HG03097 (cell line): ENCODE measurements at regions not wholly inside any gene's neighbourhood (a gene's known extent, or its start where the extent isn't known, plus 50 kb on each side); places are given as distances from the start of the nearest gene placed in this dataset.

Experiments
- ATAC-seq: cut with Tn5 transposase; IDR thresholded peaks from one replicate; pipeline ENCODE4 v1.9.1; 2021; ENCODE audit not compliant: unreplicated experiment, low FRiP score

DNA sequence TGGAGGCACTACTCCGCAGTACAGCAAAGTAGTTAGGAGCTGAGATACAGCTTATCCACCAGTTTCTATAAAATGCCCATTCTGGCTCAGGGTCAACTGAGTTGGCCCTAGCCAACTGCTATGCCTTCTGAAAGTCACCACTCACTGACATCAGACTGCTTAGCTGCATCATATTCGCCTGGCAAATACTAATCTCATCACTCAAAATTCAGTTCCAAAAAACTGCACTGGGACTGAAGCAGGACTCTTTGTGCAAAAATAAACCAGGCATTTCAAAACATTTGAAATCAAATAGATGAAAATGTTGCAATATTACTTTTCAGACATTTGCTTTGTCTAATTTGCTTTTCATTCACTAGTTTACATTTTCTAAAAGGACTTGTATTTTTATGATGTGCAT is 230.0 kb downstream of the ALDH8A1 start:
- ATAC-seq: no peak

DNA sequence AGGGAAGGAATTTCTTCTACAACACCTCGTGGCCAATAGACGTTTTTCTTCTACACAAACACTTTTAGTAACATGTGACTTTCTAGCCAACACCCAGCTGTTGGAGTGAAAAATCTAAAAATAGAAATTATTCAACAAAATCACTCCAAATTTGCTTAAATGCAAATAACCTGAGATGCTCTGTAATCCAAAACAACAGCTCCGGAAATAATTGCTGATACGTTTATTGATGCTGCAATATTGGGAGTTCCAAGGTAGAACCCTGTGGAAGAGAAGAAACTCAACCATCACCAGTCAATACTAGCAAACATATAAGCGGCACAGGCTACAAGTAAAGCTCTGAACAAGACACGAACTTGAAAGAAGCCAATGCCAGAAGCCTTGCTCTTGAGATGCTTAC is 230.6 kb downstream of the ALDH8A1 start:
- no peak for ATAC-seq

GRCh38 chr6:134714679-134715078 is 235.2 kb downstream of the ALDH8A1 start:
- ATAC-seq: no peak

GRCh38 chr6:134714113-134714512 is 235.8 kb downstream of the ALDH8A1 start:
- no peak for ATAC-seq

- no peak for ATAC-seq
Observed at GRCh38 chr6:134712311-134712710, 237.6 kb downstream of the ALDH8A1 start.

GRCh38 chr6:134708079-134708478 is 241.8 kb downstream of the ALDH8A1 start:
- no peak for ATAC-seq

DNA sequence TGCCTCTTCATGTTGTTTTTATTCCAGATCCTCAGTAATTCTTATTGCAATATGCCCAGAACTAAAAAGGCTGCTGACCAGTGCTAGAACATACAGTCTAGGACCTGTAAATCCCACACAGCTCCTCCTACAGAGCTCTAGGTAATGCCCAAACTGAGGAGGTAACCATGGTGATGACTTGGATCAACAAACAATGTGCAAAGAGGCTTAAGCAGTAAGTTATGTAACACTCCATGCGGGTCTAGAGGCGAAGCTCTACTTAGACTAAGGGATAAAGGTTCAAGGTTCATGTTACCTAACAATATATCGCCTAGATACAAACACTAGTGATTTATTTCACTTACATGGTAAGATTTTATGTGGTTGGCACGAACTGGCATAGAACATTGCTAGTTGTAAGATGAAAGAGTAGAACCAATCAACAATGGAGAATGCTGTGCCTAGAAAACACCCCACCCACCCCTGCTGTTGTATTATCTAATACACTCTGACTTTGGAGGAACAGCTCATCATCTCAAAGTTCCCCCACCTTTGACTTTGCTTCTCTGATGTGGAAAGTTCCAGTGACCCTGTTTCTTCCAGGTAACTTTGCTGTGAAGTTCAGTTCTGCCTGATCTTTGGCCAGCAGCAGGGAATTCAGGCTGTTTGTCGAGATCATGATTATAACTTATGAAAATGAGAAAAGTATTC is 242.4 kb downstream of the ALDH8A1 start:
- ATAC-seq: no peak

DNA sequence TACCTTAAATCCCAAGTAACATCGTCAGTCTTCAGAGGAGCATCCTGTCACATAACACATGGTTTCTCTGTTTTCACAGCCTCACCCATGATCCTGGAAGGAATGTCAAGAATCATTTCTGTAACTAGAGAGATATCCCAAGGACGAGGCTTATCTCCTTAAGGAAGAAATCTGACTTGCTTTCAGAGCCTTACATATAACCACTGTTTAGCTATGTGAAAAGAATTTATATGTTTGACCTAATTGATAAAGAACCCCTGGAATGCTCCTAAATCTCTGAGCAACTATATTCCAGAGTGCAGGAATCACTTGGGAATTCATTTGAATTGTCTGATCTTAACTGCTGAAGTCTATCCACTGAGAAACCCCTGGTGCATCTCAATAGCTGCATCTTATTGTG is 243.1 kb downstream of the ALDH8A1 start:
- no peak for ATAC-seq

- ATAC-seq: no peak
Observed at GRCh38 chr6:134706153-134706552, 243.7 kb downstream of the ALDH8A1 start.

DNA sequence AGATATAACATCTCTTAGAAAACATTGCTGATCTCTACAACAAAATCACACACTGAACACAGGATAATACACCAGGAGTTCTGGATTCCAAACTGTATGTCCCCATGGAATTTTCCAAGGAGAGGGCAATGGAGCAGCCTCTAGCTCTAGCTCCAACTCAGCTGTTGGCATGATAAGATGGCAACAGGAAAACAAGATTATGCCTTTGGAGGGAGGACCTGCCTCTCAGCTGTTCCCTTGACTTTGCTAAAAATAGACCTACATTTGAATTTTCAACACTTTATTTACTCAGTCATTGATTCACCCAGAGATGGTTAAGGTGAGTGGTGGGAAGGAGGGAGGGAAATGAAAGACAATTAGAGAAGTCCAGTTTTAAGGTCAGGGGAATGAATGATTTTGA is 246.7 kb downstream of the ALDH8A1 start:
- ATAC-seq: no peak

DNA sequence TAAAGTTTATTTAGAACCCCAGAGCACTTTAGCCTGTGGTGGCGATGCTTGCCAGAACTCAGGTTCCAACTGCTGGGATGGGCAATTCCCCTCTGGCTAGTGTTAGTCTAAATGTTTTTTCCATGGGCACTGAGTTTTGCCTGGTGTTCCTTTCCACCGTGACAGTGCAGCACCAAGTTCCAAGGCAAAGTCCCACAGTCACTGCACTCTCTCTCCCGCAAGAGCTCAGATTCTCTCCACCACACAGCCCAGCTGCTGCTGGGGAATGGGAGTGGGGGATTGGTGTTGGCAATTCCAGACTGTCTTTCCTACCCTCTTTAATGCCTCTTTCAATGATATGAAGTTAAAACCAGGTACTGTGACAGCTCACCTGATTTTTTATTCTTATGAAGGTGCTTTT is 247.6 kb downstream of the ALDH8A1 start:
- no peak for ATAC-seq

DNA sequence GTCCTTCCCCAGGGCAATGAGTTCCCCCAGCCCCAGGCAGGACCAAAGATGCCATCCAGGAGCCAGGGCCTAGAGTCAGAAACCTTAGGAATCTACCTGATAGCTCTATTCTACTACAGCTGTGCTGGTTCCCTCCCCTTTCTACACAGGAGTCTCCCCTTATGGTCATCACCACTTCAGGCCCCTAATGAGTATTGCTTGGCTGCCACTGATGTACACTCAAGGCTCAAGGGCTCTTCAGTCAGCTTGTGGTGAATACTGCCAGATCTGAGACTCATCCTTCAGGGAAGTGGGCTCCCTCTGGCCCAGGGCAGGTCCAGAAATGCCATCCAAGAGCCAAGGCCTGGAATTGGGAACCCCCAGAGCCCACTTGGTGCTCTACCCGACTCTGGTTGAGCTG is 248.6 kb downstream of the ALDH8A1 start:
- no peak for ATAC-seq

DNA sequence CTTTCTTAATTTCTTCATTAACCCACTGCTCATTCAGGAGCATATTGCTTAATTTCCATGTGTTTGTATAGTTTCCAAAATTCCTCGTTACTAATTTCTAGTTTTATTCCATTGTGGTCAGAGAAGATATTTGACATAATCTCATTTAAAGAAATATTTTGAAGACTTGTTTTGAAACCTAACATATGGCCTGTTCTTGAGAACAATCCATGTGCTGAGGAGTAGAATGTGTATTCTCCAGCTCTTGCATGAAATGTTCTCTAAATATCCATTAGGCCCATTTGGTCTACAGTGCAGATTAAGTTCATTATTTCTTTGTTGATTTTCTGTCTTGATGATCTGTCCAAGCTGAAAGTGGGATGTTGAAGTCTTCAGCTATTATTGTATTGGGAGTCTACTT is 251.7 kb downstream of the ALDH8A1 start:
- ATAC-seq: no peak

GRCh38 chr6:134692008-134692407 is 257.9 kb downstream of the ALDH8A1 start:
- no peak for ATAC-seq

DNA sequence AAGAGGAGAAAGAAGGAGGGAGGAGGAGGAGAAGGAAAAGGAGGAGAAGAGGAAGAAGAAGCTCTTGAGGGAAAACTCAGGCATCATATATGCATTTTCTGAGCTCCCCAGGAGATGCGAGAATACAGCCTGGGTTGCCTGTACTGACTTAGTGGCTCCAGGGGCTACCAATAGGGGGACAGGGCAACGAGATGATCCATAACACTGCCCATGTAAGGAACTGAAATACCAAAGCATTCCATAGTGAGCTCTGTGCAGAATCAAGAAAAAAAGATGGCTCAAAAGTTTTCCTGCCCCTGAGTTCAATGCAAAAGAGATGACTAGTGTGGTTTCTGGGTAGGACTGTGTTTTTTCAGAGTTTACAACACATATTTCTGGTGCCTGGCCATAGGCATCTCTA is 258.7 kb downstream of the ALDH8A1 start:
- ATAC-seq: no peak

GRCh38 chr6:134690048-134690447 is 259.9 kb downstream of the ALDH8A1 start:
- ATAC-seq: no peak

DNA sequence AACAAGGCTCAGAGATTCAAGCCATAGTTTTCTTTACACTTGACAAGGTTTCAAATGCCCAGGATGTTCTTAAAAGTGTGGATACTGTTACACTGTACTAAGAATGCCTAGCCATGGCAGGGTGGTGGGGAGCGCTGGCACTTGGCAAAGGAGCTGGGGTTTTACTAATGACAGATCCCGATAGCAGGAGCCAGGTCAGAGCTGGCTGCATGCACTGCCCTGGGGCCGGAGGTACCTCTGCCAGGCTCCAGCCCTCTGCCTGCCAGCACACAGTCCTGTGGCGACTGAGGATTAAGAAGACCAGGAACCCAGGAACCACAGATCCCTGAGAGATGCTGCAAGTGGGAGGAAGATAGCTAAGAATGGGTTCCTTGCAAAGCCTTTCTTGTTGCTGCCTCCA is 260.3 kb downstream of the ALDH8A1 start:
- no peak for ATAC-seq

- ATAC-seq: no peak
Observed at GRCh38 chr6:134689177-134689576, 260.7 kb downstream of the ALDH8A1 start.

DNA sequence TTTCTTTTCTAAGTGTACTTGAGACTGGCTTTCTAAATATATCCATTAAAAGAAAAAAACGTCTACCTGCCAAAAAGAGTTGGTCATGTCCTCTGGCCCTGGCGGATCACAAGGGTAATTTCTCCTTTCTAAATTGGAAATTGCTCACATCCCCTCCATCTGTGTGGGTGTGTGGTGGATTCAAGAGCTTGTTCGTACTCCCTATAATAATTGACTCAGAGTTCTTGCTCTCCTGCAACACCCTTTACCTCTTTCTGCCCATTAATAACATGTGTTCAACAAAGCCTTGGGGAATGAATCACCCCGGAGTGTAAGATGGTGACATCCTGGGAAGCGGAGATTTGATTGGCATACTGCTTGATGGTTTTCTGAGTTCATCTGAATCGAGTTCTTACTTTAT is 263.8 kb downstream of the ALDH8A1 start:
- ATAC-seq: no peak

GRCh38 chr6:134684423-134684795 is 265.5 kb downstream of the ALDH8A1 start:
- no peak for ATAC-seq

GRCh38 chr6:134683783-134684422 is 266.0 kb downstream of the ALDH8A1 start:
- ATAC-seq: no peak

DNA sequence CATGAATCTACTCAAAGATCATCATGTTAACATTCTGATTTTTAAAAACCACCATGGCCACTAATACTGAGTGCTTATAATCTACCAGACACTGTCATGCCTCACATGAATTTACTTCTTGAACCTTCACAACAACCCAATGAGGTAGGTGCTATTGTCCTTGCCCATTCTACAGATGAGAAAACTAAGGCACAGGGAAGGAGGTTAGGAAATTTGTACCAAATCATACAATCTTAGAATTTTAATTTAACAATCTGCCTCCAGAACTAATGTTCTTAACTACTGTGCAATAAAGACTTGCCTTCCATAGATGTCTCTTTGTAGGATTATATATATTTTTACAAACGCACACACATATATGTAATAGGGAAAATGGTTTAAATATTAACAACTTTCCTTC is 269.5 kb downstream of the ALDH8A1 start:
- ATAC-seq: no peak

DNA sequence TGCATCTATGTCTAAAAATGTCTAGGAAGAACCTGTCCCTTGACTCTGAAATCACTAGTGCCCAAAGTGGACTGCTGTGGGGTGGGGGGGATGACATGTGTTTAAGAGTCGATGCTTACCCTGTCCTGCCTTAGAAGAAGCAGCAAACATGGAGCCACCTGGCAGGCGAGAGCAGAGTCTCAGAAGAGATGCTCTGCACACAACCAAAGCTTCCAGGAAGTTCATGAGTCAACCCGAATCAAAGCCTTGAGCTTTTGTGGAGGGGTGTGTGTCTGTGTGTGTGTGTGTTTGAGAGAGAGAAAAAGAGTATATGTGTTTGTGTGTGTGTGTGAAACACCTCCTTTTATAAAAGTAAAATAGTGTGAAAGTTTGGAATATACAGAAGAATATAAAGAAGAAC is 269.9 kb downstream of the ALDH8A1 start:
- no peak for ATAC-seq
